ENCODE measurements at regions not wholly inside any gene's neighbourhood (a gene's known extent, or its start where the extent isn't known, plus 50 kb on each side); places are given as distances from the start of the nearest gene placed in this dataset.

DNA sequence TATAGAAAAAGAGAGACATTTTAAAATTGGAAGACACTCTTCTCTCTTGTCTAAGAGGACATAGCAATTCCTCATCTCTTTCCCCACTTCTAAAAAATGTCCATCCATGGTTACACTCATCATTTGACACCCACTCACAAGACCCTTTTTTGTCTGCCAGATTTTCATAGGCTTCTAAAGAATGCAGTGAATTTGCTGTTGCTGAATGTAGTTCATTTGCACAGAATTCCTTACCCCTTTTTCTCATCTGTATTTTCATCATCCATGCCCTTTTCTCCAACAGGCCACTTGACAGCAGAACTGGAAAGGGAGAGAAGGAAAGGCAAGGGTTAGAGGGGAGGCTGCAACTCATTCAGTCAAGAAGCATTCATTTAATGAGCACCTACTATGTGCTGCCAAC, 128.0 kb downstream of the NUAK1 start:
- TF ChIP-seq, protein P1, sequence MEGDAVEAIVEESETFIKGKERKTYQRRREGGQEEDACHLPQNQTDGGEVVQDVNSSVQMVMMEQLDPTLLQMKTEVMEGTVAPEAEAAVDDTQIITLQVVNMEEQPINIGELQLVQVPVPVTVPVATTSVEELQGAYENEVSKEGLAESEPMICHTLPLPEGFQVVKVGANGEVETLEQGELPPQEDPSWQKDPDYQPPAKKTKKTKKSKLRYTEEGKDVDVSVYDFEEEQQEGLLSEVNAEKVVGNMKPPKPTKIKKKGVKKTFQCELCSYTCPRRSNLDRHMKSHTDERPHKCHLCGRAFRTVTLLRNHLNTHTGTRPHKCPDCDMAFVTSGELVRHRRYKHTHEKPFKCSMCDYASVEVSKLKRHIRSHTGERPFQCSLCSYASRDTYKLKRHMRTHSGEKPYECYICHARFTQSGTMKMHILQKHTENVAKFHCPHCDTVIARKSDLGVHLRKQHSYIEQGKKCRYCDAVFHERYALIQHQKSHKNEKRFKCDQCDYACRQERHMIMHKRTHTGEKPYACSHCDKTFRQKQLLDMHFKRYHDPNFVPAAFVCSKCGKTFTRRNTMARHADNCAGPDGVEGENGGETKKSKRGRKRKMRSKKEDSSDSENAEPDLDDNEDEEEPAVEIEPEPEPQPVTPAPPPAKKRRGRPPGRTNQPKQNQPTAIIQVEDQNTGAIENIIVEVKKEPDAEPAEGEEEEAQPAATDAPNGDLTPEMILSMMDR (conservative IDR thresholded peaks at IDR 0.05), result no peak
- H3K27ac ChIP-seq, result no peak overlapping the region

Data from VCaP (cell line).